ENCODE measurements at regions not wholly inside any gene's neighbourhood (a gene's known extent, or its start where the extent isn't known, plus 50 kb on each side); places are given as distances from the start of the nearest gene placed in this dataset.

GRCh38 chr2:163259489-163259888 lies 420.9 kb upstream of the KCNH7 start:
- Histone ChIP-seq H3K36me3 (ENCODE audit: control insufficient read depth in 1 of 2, insufficient read depth in 2 of 2, low read length in 1 of 2) (no peaks in the 10 kb centered on the region), H3K4me1 (ENCODE audit: control insufficient read depth in 1 of 2, insufficient read depth in 2 of 2, low read length in 2 of 2) (no peaks in the 10 kb centered on the region)
- ATAC-seq (ENCODE audit: low FRiP score), result no peak

GRCh38 chr2:163255086-163255485 lies 416.5 kb upstream of the KCNH7 start:
- Histone ChIP-seq H3K36me3 (ENCODE audit: control insufficient read depth in 1 of 2, insufficient read depth in 2 of 2, low read length in 1 of 2) (no peaks in the 10 kb centered on the region), H3K27ac (ENCODE audit: low read depth in 1 of 2, low read length in 2 of 2) (no peak overlapping the region), H3K27me3 (ENCODE audit: control insufficient read depth in 1 of 2, insufficient read depth in 2 of 2, low read length in 1 of 2) (no peaks in the 10 kb centered on the region), H3K4me3 (ENCODE audit: low read length in 2 of 2) (no peak overlapping the region), H3K9me3 (ENCODE audit: control insufficient read depth, low read length) (no peaks in the 10 kb centered on the region), H3K4me1 (ENCODE audit: control insufficient read depth in 1 of 2, insufficient read depth in 2 of 2, low read length in 2 of 2) (no peaks in the 10 kb centered on the region)
- DNase-seq, result no peak
- ATAC-seq (ENCODE audit: low FRiP score), result no peak
- intact Hi-C loops (cut with DNase I), result no loop called here

More at GRCh38 chr2:163259489-163259888, 420.9 kb upstream of the KCNH7 start:
- Histone ChIP-seq H3K9me3 (ENCODE audit: control insufficient read depth, low read length) (no peaks in the 10 kb centered on the region), H3K27me3 (ENCODE audit: control insufficient read depth in 1 of 2, insufficient read depth in 2 of 2, low read length in 1 of 2) (no peaks in the 10 kb centered on the region), H3K4me3 (ENCODE audit: low read length in 2 of 2) (no peak overlapping the region), H3K27ac (ENCODE audit: low read depth in 1 of 2, low read length in 2 of 2) (no peak overlapping the region)
- no peak for DNase-seq
- intact Hi-C loops (cut with DNase I), result no loop called here

- 61 to 67% methylated on average over 6 of the region's 6 CpGs for WGBS, 2 donors
- H3K27me3 ChIP-seq (ENCODE audit: control insufficient read depth in 1 of 2, insufficient read depth in 2 of 2, low read length in 1 of 2), result no peaks in the 10 kb centered on the region
- H3K36me3 ChIP-seq (ENCODE audit: control insufficient read depth in 1 of 2, insufficient read depth in 2 of 2, low read length in 1 of 2), result no peaks in the 10 kb centered on the region
- intact Hi-C loops (cut with DNase I), result no loop called here
- ATAC-seq (ENCODE audit: low FRiP score) (peak; percentile 19), DNase-seq (no peak)
- no peaks in the 10 kb centered on the region for H3K4me1 ChIP-seq (ENCODE audit: control insufficient read depth in 1 of 2, insufficient read depth in 2 of 2, low read length in 2 of 2)
- no peak overlapping the region for H3K27ac ChIP-seq (ENCODE audit: low read depth in 1 of 2, low read length in 2 of 2)
- no peak overlapping the region for H3K4me3 ChIP-seq (ENCODE audit: low read length in 2 of 2)
- H3K9me3 ChIP-seq (ENCODE audit: control insufficient read depth, low read length), result no peaks in the 10 kb centered on the region
Measured at GRCh38 chr2:163253621-163254285, 415.2 kb upstream of the KCNH7 start.

GRCh38 chr2:163252199-163252598 lies 413.6 kb upstream of the KCNH7 start:
- Histone ChIP-seq H3K36me3 (ENCODE audit: control insufficient read depth in 1 of 2, insufficient read depth in 2 of 2, low read length in 1 of 2) (no peaks in the 10 kb centered on the region), H3K4me1 (ENCODE audit: control insufficient read depth in 1 of 2, insufficient read depth in 2 of 2, low read length in 2 of 2) (no peaks in the 10 kb centered on the region), H3K9me3 (ENCODE audit: control insufficient read depth, low read length) (no peaks in the 10 kb centered on the region), H3K27ac (ENCODE audit: low read depth in 1 of 2, low read length in 2 of 2) (no peak overlapping the region), H3K27me3 (ENCODE audit: control insufficient read depth in 1 of 2, insufficient read depth in 2 of 2, low read length in 1 of 2) (no peaks in the 10 kb centered on the region), H3K4me3 (ENCODE audit: low read length in 2 of 2) (no peak overlapping the region)
- DNase-seq, result no peak
- ATAC-seq (ENCODE audit: low FRiP score), result no peak
- WGBS, 2 donors, result 88% methylated on average over 3 of the region's 3 CpGs
- intact Hi-C loops (cut with DNase I), result no loop called here

- no peaks in the 10 kb centered on the region for H3K27me3 ChIP-seq (ENCODE audit: control insufficient read depth in 1 of 2, insufficient read depth in 2 of 2, low read length in 1 of 2)
- no peaks in the 10 kb centered on the region for H3K4me1 ChIP-seq (ENCODE audit: control insufficient read depth in 1 of 2, insufficient read depth in 2 of 2, low read length in 2 of 2)
- ATAC-seq (ENCODE audit: low FRiP score), result no peak
- H3K36me3 ChIP-seq (ENCODE audit: control insufficient read depth in 1 of 2, insufficient read depth in 2 of 2, low read length in 1 of 2), result no peaks in the 10 kb centered on the region
- no peak overlapping the region for H3K4me3 ChIP-seq (ENCODE audit: low read length in 2 of 2)
- H3K9me3 ChIP-seq (ENCODE audit: control insufficient read depth, low read length), result no peaks in the 10 kb centered on the region
- 88 to 91% methylated on average over 5 of the region's 5 CpGs for WGBS, 2 donors
- no peak for DNase-seq
- no peak overlapping the region for H3K27ac ChIP-seq (ENCODE audit: low read depth in 1 of 2, low read length in 2 of 2)
- intact Hi-C loops (cut with DNase I), result no loop called here
Measured at GRCh38 chr2:163248376-163249253, 410.0 kb upstream of the KCNH7 start.

GRCh38 chr2:163247847-163248220 lies 409.3 kb upstream of the KCNH7 start:
- 33 to 38% methylated on average over 2 of the region's 2 CpGs for WGBS, 2 donors
- DNase-seq (no peak), ATAC-seq (ENCODE audit: low FRiP score) (no peak)
- intact Hi-C loops (cut with DNase I), result no loop called here
- Histone ChIP-seq H3K4me3 (ENCODE audit: low read length in 2 of 2) (no peak overlapping the region), H3K9me3 (ENCODE audit: control insufficient read depth, low read length) (no peaks in the 10 kb centered on the region), H3K4me1 (ENCODE audit: control insufficient read depth in 1 of 2, insufficient read depth in 2 of 2, low read length in 2 of 2) (no peaks in the 10 kb centered on the region), H3K36me3 (ENCODE audit: control insufficient read depth in 1 of 2, insufficient read depth in 2 of 2, low read length in 1 of 2) (no peaks in the 10 kb centered on the region), H3K27me3 (ENCODE audit: control insufficient read depth in 1 of 2, insufficient read depth in 2 of 2, low read length in 1 of 2) (no peaks in the 10 kb centered on the region), H3K27ac (ENCODE audit: low read depth in 1 of 2, low read length in 2 of 2) (no peak overlapping the region)

- no peaks in the 10 kb centered on the region for H3K9me3 ChIP-seq (ENCODE audit: control insufficient read depth, low read length)
- intact Hi-C loops (cut with DNase I), result no loop called here
Measured at GRCh38 chr2:163247156-163247846, 408.7 kb upstream of the KCNH7 start.

GRCh38 chr2:163246135-163246534 lies 407.6 kb upstream of the KCNH7 start:
- 78 to 87% methylated on average over 9 of the region's 9 CpGs for WGBS, 2 donors

More at GRCh38 chr2:163247156-163247846, 408.7 kb upstream of the KCNH7 start:
- Histone ChIP-seq H3K4me3 (ENCODE audit: low read length in 2 of 2) (no peak overlapping the region), H3K4me1 (ENCODE audit: control insufficient read depth in 1 of 2, insufficient read depth in 2 of 2, low read length in 2 of 2) (no peaks in the 10 kb centered on the region), H3K27ac (ENCODE audit: low read depth in 1 of 2, low read length in 2 of 2) (no peak overlapping the region), H3K36me3 (ENCODE audit: control insufficient read depth in 1 of 2, insufficient read depth in 2 of 2, low read length in 1 of 2) (no peaks in the 10 kb centered on the region), H3K27me3 (ENCODE audit: control insufficient read depth in 1 of 2, insufficient read depth in 2 of 2, low read length in 1 of 2) (no peaks in the 10 kb centered on the region)
- DNase-seq, result no peak
- WGBS, 2 donors, result 72 to 79% methylated on average over 6 of the region's 6 CpGs
- ATAC-seq (ENCODE audit: low FRiP score), result no peak

More at GRCh38 chr2:163246135-163246534, 407.6 kb upstream of the KCNH7 start:
- H3K4me1 ChIP-seq (ENCODE audit: control insufficient read depth in 1 of 2, insufficient read depth in 2 of 2, low read length in 2 of 2), result no peaks in the 10 kb centered on the region
- H3K27ac ChIP-seq (ENCODE audit: low read depth in 1 of 2, low read length in 2 of 2), result no peak overlapping the region
- intact Hi-C loops (cut with DNase I), result no loop called here
- DNase-seq (no peak), ATAC-seq (ENCODE audit: low FRiP score) (no peak)
- no peaks in the 10 kb centered on the region for H3K9me3 ChIP-seq (ENCODE audit: control insufficient read depth, low read length)
- no peaks in the 10 kb centered on the region for H3K27me3 ChIP-seq (ENCODE audit: control insufficient read depth in 1 of 2, insufficient read depth in 2 of 2, low read length in 1 of 2)
- no peak overlapping the region for H3K4me3 ChIP-seq (ENCODE audit: low read length in 2 of 2)
- H3K36me3 ChIP-seq (ENCODE audit: control insufficient read depth in 1 of 2, insufficient read depth in 2 of 2, low read length in 1 of 2), result no peaks in the 10 kb centered on the region

Data from aorta (tissue), 5 donors.